SK-N-MC (cell line): ENCODE measurements at regions not wholly inside any gene's neighbourhood (a gene's known extent, or its start where the extent isn't known, plus 50 kb on each side); places are given as distances from the start of the nearest gene placed in this dataset.

ENCODE experiments used
- EZH2 ChIP-seq: fragments of 200-600 bp; sonication (generic); IDR thresholded peaks from one replicate; pipeline ENCODE4 v1.6.1; 2017; ENCODE audit warnings: antibody characterized with exemption
- FOXP2 ChIP-seq: optimal IDR thresholded peaks from 2 replicates; pipeline ENCODE3; 2011; ENCODE audit warnings: mild to moderate bottlenecking, moderate library complexity; ENCODE audit not compliant: insufficient read depth; ENCODE audit errors: extremely low read length, control extremely low read depth
- POLR2AphosphoS5 ChIP-seq: IDR thresholded peaks from 2 replicates; pipeline ENCODE4 v1.6.1; 2012; ENCODE audit warnings: mild to moderate bottlenecking, low read depth, low read length, borderline replicate concordance

- TF ChIP-seq POLR2AphosphoS5 (no peak), EZH2 (no peak), FOXP2 (no peak)
Measured at GRCh38 chr10:123320091-123320490, 165.9 kb downstream of the BUB3 start.
